ENCODE measurements at regions not wholly inside any gene's neighbourhood (a gene's known extent, or its start where the extent isn't known, plus 50 kb on each side); places are given as distances from the start of the nearest gene placed in this dataset.

DNA sequence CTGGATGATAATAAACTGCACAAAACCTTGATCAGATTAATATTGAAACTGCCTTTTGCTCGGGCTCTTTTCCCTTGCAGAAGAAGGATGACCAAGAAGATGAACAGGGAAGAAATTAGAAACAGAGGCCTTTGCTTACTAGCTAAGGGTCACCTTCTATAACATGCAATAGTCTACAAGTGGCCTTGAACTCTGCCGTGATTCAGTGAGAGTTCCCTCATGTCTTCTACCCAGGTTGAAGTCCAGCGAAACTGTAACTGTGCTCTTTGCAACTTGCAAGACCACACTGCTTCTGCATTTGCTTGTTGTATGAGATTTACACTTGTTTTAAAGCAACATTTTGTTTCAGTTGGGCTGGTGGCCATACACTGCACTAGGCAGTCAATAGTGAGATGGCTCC, 108.4 kb downstream of the IGLL1 start:
- H3K27ac ChIP-seq (ENCODE audit: low read depth, low read length) = no peak overlapping the region
- no peaks in the 10 kb centered on the region for H3K36me3 ChIP-seq (ENCODE audit: low read length)
- no peaks in the 10 kb centered on the region for H3F3A ChIP-seq (ENCODE audit: insufficient read depth)
- H3K27me3 ChIP-seq (ENCODE audit: low read length) = no peaks in the 10 kb centered on the region
- H3K4me3 ChIP-seq (ENCODE audit: insufficient read depth, low read length, poor library complexity, severe bottlenecking) = no peak overlapping the region
- H4K20me1 ChIP-seq (ENCODE audit: low read depth, low read length) = no peaks in the 10 kb centered on the region
- no peak overlapping the region for H3K9ac ChIP-seq (ENCODE audit: low read length)
- no peaks in the 10 kb centered on the region for H3K9me3 ChIP-seq (ENCODE audit: insufficient read depth, low read length)
- no peaks in the 10 kb centered on the region for H3K79me2 ChIP-seq (ENCODE audit: insufficient read depth, low read length)
- TF ChIP-seq, protein P1, sequence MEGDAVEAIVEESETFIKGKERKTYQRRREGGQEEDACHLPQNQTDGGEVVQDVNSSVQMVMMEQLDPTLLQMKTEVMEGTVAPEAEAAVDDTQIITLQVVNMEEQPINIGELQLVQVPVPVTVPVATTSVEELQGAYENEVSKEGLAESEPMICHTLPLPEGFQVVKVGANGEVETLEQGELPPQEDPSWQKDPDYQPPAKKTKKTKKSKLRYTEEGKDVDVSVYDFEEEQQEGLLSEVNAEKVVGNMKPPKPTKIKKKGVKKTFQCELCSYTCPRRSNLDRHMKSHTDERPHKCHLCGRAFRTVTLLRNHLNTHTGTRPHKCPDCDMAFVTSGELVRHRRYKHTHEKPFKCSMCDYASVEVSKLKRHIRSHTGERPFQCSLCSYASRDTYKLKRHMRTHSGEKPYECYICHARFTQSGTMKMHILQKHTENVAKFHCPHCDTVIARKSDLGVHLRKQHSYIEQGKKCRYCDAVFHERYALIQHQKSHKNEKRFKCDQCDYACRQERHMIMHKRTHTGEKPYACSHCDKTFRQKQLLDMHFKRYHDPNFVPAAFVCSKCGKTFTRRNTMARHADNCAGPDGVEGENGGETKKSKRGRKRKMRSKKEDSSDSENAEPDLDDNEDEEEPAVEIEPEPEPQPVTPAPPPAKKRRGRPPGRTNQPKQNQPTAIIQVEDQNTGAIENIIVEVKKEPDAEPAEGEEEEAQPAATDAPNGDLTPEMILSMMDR (IDR thresholded peaks at IDR 0.05; ENCODE audit: insufficient read depth, low read length, poor library complexity, severe bottlenecking) = no peak
- no peak for TF ChIP-seq EZH2phosphoT487 (conservative IDR thresholded peaks at IDR 0.05; ENCODE audit: low read length)
- no peak overlapping the region for H3K4me2 ChIP-seq (ENCODE audit: low read depth, low read length, poor library complexity, severe bottlenecking)
- no peaks in the 10 kb centered on the region for H3K9me2 ChIP-seq (replicated peaks; ENCODE audit: insufficient read depth, low read length)
- H2AFZ ChIP-seq (ENCODE audit: low read depth, low read length, severe bottlenecking) = no peak overlapping the region

DNA sequence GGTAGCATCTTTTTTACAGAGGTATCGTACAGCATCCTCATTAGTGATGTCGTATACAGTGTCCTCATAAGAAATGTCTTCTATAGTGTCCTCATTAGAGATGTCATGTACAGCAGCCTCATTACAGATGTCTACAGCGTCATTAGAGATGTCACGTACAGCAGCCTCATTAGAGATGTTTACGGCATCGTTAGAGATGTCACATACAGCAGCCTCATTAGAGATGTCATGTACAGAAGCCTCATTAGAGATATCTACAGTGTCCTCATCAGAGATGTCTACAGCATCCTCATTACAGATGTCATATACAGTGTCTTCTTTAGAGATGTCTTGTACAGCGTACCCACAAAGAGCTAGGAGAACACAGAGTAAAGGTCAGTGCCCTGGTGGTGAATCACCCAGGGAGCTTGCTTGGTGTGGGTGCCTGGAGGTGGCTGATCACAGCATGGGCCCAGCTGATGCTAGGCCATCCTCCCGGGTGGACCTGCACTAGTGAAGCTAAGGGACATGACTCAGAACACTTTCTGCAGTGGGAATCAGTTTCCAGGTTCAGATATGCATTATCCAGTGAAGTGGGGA, 109.2 kb downstream of the IGLL1 start:
- H3K4me2 ChIP-seq (ENCODE audit: low read depth, low read length, poor library complexity, severe bottlenecking) = no peak overlapping the region
- H3K9me3 ChIP-seq (ENCODE audit: insufficient read depth, low read length) = no peaks in the 10 kb centered on the region
- H3K9me2 ChIP-seq (replicated peaks; ENCODE audit: insufficient read depth, low read length) = no peaks in the 10 kb centered on the region
- no peaks in the 10 kb centered on the region for H3K36me3 ChIP-seq (ENCODE audit: low read length)
- no peak overlapping the region for H3K9ac ChIP-seq (ENCODE audit: low read length)
- no peak overlapping the region for H2AFZ ChIP-seq (ENCODE audit: low read depth, low read length, severe bottlenecking)
- TF ChIP-seq, protein P1 (IDR thresholded peaks at IDR 0.05; ENCODE audit: insufficient read depth, low read length, poor library complexity, severe bottlenecking) = no peak
- no peak for TF ChIP-seq EZH2phosphoT487 (conservative IDR thresholded peaks at IDR 0.05; ENCODE audit: low read length)
- H3K79me2 ChIP-seq (ENCODE audit: insufficient read depth, low read length) = no peaks in the 10 kb centered on the region
- H3K4me3 ChIP-seq (ENCODE audit: insufficient read depth, low read length, poor library complexity, severe bottlenecking) = no peak overlapping the region
- H3K27me3 ChIP-seq (ENCODE audit: low read length) = no peaks in the 10 kb centered on the region
- no peaks in the 10 kb centered on the region for H4K20me1 ChIP-seq (ENCODE audit: low read depth, low read length)
- no peaks in the 10 kb centered on the region for H3F3A ChIP-seq (ENCODE audit: insufficient read depth)
- H3K27ac ChIP-seq (ENCODE audit: low read depth, low read length) = no peak overlapping the region

DNA sequence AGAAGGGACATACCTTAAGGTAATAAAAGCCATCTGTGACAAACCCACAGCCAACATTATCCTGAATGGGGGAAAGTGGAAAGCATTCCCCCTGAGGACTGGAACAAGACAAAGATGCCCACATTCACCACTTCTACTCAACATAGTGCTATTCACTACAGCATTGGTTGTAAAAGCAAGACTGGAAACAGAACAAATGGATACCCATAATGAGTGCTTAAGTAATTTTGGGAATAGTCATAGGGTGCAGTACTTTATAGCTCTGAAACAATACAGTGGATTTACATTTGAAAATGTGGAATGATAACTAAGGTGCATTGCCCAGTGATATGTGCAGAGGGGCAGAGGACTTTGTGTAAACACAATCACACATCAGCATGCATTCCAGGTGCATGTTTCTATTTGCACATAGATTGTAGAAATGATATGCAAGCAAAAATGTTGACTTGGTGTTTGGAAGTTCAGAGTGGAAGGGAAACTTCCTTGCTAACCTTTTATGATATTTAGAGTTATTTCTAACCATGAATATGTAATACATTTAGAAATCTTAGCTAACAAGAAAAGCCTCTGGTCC, 112.3 kb downstream of the IGLL1 start:
- no peak for TF ChIP-seq EZH2phosphoT487 (conservative IDR thresholded peaks at IDR 0.05; ENCODE audit: low read length)
- TF ChIP-seq, protein P1 (IDR thresholded peaks at IDR 0.05; ENCODE audit: insufficient read depth, low read length, poor library complexity, severe bottlenecking) = no peak
- H3K36me3 ChIP-seq (ENCODE audit: low read length) = no peaks in the 10 kb centered on the region

More for the DNA sequence above, 112.3 kb downstream of the IGLL1 start:
- Histone ChIP-seq H3K4me3 (ENCODE audit: insufficient read depth, low read length, poor library complexity, severe bottlenecking) (no peak overlapping the region), H3K27me3 (ENCODE audit: low read length) (no peaks in the 10 kb centered on the region), H2AFZ (ENCODE audit: low read depth, low read length, severe bottlenecking) (no peak overlapping the region), H4K20me1 (ENCODE audit: low read depth, low read length) (no peaks in the 10 kb centered on the region), H3K79me2 (ENCODE audit: insufficient read depth, low read length) (no peaks in the 10 kb centered on the region), H3F3A (ENCODE audit: insufficient read depth) (no peaks in the 10 kb centered on the region), H3K9me3 (ENCODE audit: insufficient read depth, low read length) (no peaks in the 10 kb centered on the region), H3K27ac (ENCODE audit: low read depth, low read length) (no peak overlapping the region), H3K4me2 (ENCODE audit: low read depth, low read length, poor library complexity, severe bottlenecking) (no peak overlapping the region), H3K9ac (ENCODE audit: low read length) (no peak overlapping the region), H3K9me2 (replicated peaks; ENCODE audit: insufficient read depth, low read length) (no peaks in the 10 kb centered on the region)
